HepG2 (cell line): ENCODE measurements at regions not wholly inside any gene's neighbourhood (a gene's known extent, or its start where the extent isn't known, plus 50 kb on each side); places are given as distances from the start of the nearest gene placed in this dataset.
A peak's percentile ranks its signal among the peaks of the same experiment; 100 is the strongest.

Experiments
- ATAC-seq: fragments of 200-7000 bp; cut with Tn5 transposase; 3 replicates; pipeline ENCODE4 v1.9.1; 2020; ENCODE audit warnings: mild to moderate bottlenecking, moderate library complexity
- BruUV-seq: library from RNA; stranded (reverse); fragments of 400-500 nt; replicated peaks from 2 replicates; lab custom pipeline; 2021; lab: Mats Ljungman, UMichigan
- CTCF ChIA-PET: fragments of 300-600 bp; formaldehyde crosslinking; extraction: SDS; loops from one replicate; lab custom pipeline; 2021; ENCODE audit warnings: low total read pairs, inconsistent platforms, low intra/inter-chr PET ratio; lab: Yijun Ruan, JAX
- POLR2A ChIA-PET: fragments of 350-600 bp; sonication (Branson Sonifier 250); formaldehyde crosslinking; loops from one replicate; lab custom pipeline; 2020; ENCODE audit warnings: antibody characterized with exemption, inconsistent platforms; lab: Yijun Ruan, JAX
- DNase-seq: peaks from one replicate; pipeline ENCODE4 v3.0.0-alpha.2; 2015; ENCODE audit warnings: low spot score
- FAIRE-seq: peaks from 3 replicates; lab custom pipeline; 2011; peaks lifted over from hg19 to GRCh38; lab: Jason Lieb, UNC
- H2AFZ ChIP-seq: one replicate; pipeline ENCODE4 v1.6.1; 2011; ENCODE audit warnings: low read length, inconsistent platforms
- H3K27ac ChIP-seq: fragments of 300-600 bp; 3 replicates; pipeline ENCODE4 v1.8.0; 2011; ENCODE audit warnings: mixed run types, mild to moderate bottlenecking, mixed read lengths, low read length, inconsistent platforms; ENCODE audit not compliant: insufficient read depth; ENCODE audit errors: extremely low read length
- H3K27me3 ChIP-seq, 2 experiments: fragments of 200-600 bp in 1 of 2; 2 replicates in 1 of 2; 3 replicates in 1 of 2; pipeline versions ENCODE4 v1.6.0 to v1.8.0; 2011; ENCODE audit warnings: low read length in 2 of 2, mild to moderate bottlenecking in 2 of 2, moderate library complexity in 2 of 2, inconsistent platforms in 1 of 2; ENCODE audit not compliant: insufficient read depth in 2 of 2, control insufficient read depth in 1 of 2
- H3K36me3 ChIP-seq, 2 experiments: fragments of 200-600 bp in 1 of 2; replicated peaks in 1 of 2; 2 replicates in 1 of 2; 3 replicates in 1 of 2; pipeline versions ENCODE4 v1.5.1 to v1.8.0; 2011; ENCODE audit warnings: low read length in 2 of 2, inconsistent platforms in 1 of 2; ENCODE audit not compliant: insufficient read depth in 2 of 2, control insufficient read depth in 1 of 2
- H3K4me1 ChIP-seq: 2 replicates; pipeline ENCODE4 v1.5.1; 2012; ENCODE audit warnings: low read length, inconsistent platforms; ENCODE audit not compliant: insufficient read depth
- H3K4me2 ChIP-seq: 2 replicates; pipeline ENCODE4 v1.6.0; 2011; ENCODE audit warnings: low read depth, low read length, inconsistent platforms
- H3K4me3 ChIP-seq, 3 experiments: fragments of 200-600 bp in 1 of 3; sonication (generic), shearing (Covaris generic) in 1 of 3; replicated peaks in 1 of 3; 2 replicates each; pipeline ENCODE4 v1.5.1; 2011 to 2016; ENCODE audit warnings: low read length in 3 of 3, inconsistent platforms in 2 of 3, low read depth in 2 of 3, mild to moderate bottlenecking in 2 of 3, control low read depth in 1 of 3, mixed read lengths in 1 of 3; ENCODE audit not compliant: insufficient read depth in 1 of 3
- H3K79me2 ChIP-seq: one replicate; pipeline ENCODE4 v1.6.1; 2011; ENCODE audit warnings: low read length, inconsistent platforms; ENCODE audit not compliant: insufficient read depth
- H3K9ac ChIP-seq: 2 replicates; pipeline ENCODE4 v1.6.0; 2011; ENCODE audit warnings: mild to moderate bottlenecking, low read depth, low read length, inconsistent platforms; ENCODE audit not compliant: insufficient read depth
- H3K9me3 ChIP-seq: 2 replicates; pipeline ENCODE4 v1.5.1; 2012; ENCODE audit warnings: mild to moderate bottlenecking, low read length
- H4K20me1 ChIP-seq: 2 replicates; pipeline ENCODE4 v1.6.0; 2011; ENCODE audit warnings: inconsistent platforms, mild to moderate bottlenecking, low read length, moderate library complexity; ENCODE audit not compliant: insufficient read depth
- HNRNPH1 ChIP-seq: fragments of 200-400 bp; formaldehyde crosslinking; optimal IDR thresholded peaks from 2 replicates; pipeline ENCODE3; 2017; ENCODE audit warnings: mild to moderate bottlenecking, low read depth, low read length
- JUND ChIP-seq: sonication (generic); formaldehyde crosslinking; IDR thresholded peaks from 2 replicates; pipeline ENCODE4 v1.8.0; 2022; ENCODE audit warnings: mild to moderate bottlenecking, missing genetic modification reagents
- MIER2 ChIP-seq: IDR thresholded peaks from 2 replicates; pipeline ENCODE4 v1.6.1; 2016; ENCODE audit warnings: missing biosample characterization, missing genetic modification reagents
- NFYB ChIP-seq: sonication (generic); formaldehyde crosslinking; IDR thresholded peaks from 2 replicates; pipeline ENCODE4 v1.4.0; 2020; ENCODE audit warnings: missing genetic modification reagents
- NFYC ChIP-seq: IDR thresholded peaks from 2 replicates; pipeline ENCODE4 v1.6.1; 2016; ENCODE audit warnings: missing genetic modification reagents, missing compliant biosample characterization
- REPIN1 ChIP-seq: sonication (generic); formaldehyde crosslinking; IDR thresholded peaks from 2 replicates; pipeline ENCODE4 v1.8.0; 2022; ENCODE audit warnings: missing genetic modification reagents, low read depth, mild to moderate bottlenecking, borderline replicate concordance
- SMAD3 ChIP-seq: sonication (generic); formaldehyde crosslinking; IDR thresholded peaks from 2 replicates; pipeline ENCODE4 v1.4.0; 2020; ENCODE audit warnings: missing genetic modification reagents
- SNAI1 ChIP-seq: sonication (generic); formaldehyde crosslinking; IDR thresholded peaks from 2 replicates; pipeline ENCODE4 v1.5.0; 2020; ENCODE audit warnings: mild to moderate bottlenecking, missing genetic modification reagents, borderline replicate concordance
- TSC22D2 ChIP-seq: sonication (generic); formaldehyde crosslinking; IDR thresholded peaks from 2 replicates; pipeline ENCODE4 v1.5.1; 2020; ENCODE audit warnings: missing genetic modification reagents, mild to moderate bottlenecking, borderline replicate concordance
- WGBS: methylation state at CpG from one replicate; pipeline ENCODE4 v1.1.6; 2017; ENCODE audit warnings: low lambda C conversion rate; 5-methylcytosine and 5-hydroxymethylcytosine counted together
- in situ Hi-C: cut with HindIII; loops from 2 replicates; pipeline ENCODE4 v1.10.0; 2017; ENCODE audit warnings: low pct_unique_long_range_greater_than_20kb; ENCODE audit not compliant: extremely low pct_ligation_motif_present
- intact Hi-C: fragments of 100-400 bp; cut with micrococcal nuclease; formaldehyde crosslinking; loops from one replicate; pipeline ENCODE4 v1.10.0; 2022; ENCODE audit not compliant: unreplicated experiment
- TF ChIP-seq, protein P1 (sequence below): IDR thresholded peaks from 2 replicates; pipeline ENCODE4 v1.6.1; 2016; ENCODE audit warnings: low read depth
- TF ChIP-seq, protein P2 (sequence below): sonication (generic); formaldehyde crosslinking; IDR thresholded peaks from 2 replicates; pipeline ENCODE4 v1.4.0; 2020; ENCODE audit warnings: missing genetic modification reagents
- TF ChIP-seq, protein P3 (sequence below): sonication (generic); formaldehyde crosslinking; IDR thresholded peaks from 2 replicates; pipeline ENCODE4 v1.5.1; 2020; ENCODE audit warnings: mild to moderate bottlenecking, missing genetic modification reagents, borderline replicate concordance

DNA sequence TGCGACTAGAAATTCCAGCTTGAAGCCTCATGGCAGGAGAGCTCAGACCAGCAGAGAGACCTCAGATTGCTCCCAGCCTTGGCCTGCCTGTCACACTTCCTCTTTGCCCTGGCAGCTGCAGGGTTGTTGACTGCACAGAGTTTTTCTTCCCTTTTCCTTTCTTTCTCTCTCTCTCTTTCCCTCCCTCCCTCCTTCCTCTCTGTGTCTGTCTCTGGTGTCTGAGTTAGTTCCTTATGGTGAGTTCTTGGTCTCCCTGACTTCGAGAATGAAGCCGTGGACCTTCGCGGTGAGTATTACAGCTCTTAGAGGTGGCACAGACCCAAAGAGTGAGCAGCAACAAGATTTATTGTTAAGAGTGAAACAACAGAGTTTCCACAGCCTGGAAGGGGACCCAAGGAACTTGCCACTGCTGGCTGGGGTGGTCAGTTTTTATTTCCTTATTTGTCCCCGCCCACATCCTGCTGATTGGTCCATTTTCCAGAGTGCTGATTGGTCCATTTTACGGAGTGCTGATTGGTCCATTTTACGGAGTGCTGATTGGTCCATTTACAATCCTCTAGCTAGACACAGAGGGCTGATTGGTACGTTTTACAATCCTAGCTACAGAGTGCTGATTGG, 266.3 kb downstream of the RPS24 start:
- intact Hi-C loops = loop anchor here (10.0 kb wide), 2 partner anchors 255 to 285 kb away; no protein-coding TSS in a partner anchor
- FAIRE-seq = no peak
- no peaks in the 10 kb centered on the region for H3K36me3 ChIP-seq
- H2AFZ ChIP-seq = no peak overlapping the region
- no peak overlapping the region for H3K27ac ChIP-seq
- H3K27me3 ChIP-seq = peaks cover 0 to 5% of the 10 kb centered on the region in 2 experiments; a peak in 2 of 5 replicates
- H3K4me1 ChIP-seq = peaks cover 16% of the 10 kb centered on the region
- WGBS = 66% methylated on average over 8 of the region's 9 CpGs
- no TSS peak for BruUV-seq
- POLR2A ChIA-PET = no interaction called here
- no peak for TF ChIP-seq SNAI1 (CRISPR knock-in tag)
- peak; percentile 39; the same call in 1 of the 2 replicates for TF ChIP-seq NFYC (CRISPR knock-in tag)
- TF ChIP-seq, protein P1, sequence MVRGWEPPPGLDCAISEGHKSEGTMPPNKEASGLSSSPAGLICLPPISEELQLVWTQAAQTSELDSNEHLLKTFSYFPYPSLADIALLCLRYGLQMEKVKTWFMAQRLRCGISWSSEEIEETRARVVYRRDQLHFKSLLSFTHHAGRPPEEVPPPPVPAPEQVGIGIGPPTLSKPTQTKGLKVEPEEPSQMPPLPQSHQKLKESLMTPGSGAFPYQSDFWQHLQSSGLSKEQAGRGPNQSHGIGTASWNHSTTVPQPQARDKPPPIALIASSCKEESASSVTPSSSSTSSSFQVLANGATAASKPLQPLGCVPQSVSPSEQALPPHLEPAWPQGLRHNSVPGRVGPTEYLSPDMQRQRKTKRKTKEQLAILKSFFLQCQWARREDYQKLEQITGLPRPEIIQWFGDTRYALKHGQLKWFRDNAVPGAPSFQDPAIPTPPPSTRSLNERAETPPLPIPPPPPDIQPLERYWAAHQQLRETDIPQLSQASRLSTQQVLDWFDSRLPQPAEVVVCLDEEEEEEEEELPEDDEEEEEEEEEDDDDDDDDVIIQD = no peak
- TF ChIP-seq NFYB (CRISPR knock-in tag) = peak; percentile 46
- no peak for TF ChIP-seq REPIN1
- CTCF ChIA-PET = no interaction called here
- H4K20me1 ChIP-seq = no peaks in the 10 kb centered on the region
- no peak overlapping the region for H3K4me3 ChIP-seq
- no peak for DNase-seq
- H3K4me2 ChIP-seq = no peak overlapping the region
- ATAC-seq = no peak
- H3K9ac ChIP-seq = no peak overlapping the region
- in situ Hi-C loops = no loop called here
- no peaks in the 10 kb centered on the region for H3K79me2 ChIP-seq
- H3K9me3 ChIP-seq = no peaks in the 10 kb centered on the region

DNA sequence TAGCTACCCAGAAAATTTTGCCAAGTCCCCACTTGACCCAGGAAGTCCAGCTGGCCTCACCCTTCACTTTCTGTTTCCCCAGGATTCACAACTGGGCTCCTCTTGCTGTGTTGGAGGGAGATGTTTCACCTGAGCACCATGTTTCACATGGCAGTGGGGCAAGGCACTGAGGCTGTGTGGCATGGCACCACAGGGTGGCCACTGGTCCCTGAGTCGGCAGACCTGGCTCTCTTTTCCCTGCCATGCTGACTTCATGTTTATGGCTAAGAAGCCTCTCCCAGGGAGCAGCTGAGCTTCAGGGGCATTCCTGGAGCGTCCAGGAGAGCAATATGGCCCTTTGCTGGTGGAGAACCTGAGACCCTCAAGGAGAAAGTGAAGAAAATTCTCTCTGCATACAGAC, 266.9 kb downstream of the RPS24 start:
- no TSS peak for BruUV-seq
- ATAC-seq (no peak), FAIRE-seq (no peak), DNase-seq (no peak)
- Histone ChIP-seq H2AFZ (no peak overlapping the region), H3K9ac (no peak overlapping the region), H3K4me2 (no peak overlapping the region), H3K4me1 (peaks cover 16% of the 10 kb centered on the region), H3K27me3 (peaks cover 0 to 2% of the 10 kb centered on the region in 2 experiments; a peak in 2 of 5 replicates), H3K27ac (no peak overlapping the region), H3K9me3 (no peaks in the 10 kb centered on the region), H4K20me1 (no peaks in the 10 kb centered on the region), H3K79me2 (no peaks in the 10 kb centered on the region), H3K36me3 (no peaks in the 10 kb centered on the region), H3K4me3 (no peak overlapping the region)
- in situ Hi-C loops (no loop called here), intact Hi-C loops (loop anchor here (10.0 kb wide), 2 partner anchors 256 to 284 kb away; no protein-coding TSS in a partner anchor)
- CTCF ChIA-PET = no interaction called here
- POLR2A ChIA-PET = no interaction called here
- WGBS = 86% methylated on average over 2 of the region's 2 CpGs
- TF ChIP-seq JUND = no peak
- TF ChIP-seq, protein P2, sequence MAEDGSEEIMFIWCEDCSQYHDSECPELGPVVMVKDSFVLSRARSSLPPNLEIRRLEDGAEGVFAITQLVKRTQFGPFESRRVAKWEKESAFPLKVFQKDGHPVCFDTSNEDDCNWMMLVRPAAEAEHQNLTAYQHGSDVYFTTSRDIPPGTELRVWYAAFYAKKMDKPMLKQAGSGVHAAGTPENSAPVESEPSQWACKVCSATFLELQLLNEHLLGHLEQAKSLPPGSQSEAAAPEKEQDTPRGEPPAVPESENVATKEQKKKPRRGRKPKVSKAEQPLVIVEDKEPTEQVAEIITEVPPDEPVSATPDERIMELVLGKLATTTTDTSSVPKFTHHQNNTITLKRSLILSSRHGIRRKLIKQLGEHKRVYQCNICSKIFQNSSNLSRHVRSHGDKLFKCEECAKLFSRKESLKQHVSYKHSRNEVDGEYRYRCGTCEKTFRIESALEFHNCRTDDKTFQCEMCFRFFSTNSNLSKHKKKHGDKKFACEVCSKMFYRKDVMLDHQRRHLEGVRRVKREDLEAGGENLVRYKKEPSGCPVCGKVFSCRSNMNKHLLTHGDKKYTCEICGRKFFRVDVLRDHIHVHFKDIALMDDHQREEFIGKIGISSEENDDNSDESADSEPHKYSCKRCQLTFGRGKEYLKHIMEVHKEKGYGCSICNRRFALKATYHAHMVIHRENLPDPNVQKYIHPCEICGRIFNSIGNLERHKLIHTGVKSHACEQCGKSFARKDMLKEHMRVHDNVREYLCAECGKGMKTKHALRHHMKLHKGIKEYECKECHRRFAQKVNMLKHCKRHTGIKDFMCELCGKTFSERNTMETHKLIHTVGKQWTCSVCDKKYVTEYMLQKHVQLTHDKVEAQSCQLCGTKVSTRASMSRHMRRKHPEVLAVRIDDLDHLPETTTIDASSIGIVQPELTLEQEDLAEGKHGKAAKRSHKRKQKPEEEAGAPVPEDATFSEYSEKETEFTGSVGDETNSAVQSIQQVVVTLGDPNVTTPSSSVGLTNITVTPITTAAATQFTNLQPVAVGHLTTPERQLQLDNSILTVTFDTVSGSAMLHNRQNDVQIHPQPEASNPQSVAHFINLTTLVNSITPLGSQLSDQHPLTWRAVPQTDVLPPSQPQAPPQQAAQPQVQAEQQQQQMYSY (CRISPR knock-in tag) = no peak
- TF ChIP-seq, protein P3, sequence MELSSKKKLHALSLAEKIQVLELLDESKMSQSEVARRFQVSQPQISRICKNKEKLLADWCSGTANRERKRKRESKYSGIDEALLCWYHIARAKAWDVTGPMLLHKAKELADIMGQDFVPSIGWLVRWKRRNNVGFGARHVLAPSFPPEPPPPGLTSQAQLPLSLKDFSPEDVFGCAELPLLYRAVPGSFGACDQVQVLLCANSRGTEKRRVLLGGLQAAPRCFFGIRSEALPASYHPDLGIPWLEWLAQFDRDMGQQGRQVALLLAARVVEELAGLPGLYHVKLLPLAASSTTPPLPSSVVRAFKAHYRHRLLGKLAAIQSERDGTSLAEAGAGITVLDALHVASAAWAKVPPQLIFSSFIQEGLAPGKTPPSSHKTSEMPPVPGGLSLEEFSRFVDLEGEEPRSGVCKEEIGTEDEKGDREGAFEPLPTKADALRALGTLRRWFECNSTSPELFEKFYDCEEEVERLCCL = no peak
- no peak for TF ChIP-seq MIER2 (CRISPR knock-in tag)
- TF ChIP-seq TSC22D2 (CRISPR knock-in tag) = no peak
- TF ChIP-seq SMAD3 = no peak
- no peak for TF ChIP-seq HNRNPH1
